Breast epithelium (tissue), 3 donors: ENCODE measurements at regions not wholly inside any gene's neighbourhood (a gene's known extent, or its start where the extent isn't known, plus 50 kb on each side); places are given as distances from the start of the nearest gene placed in this dataset.

Experiments used
- CTCF ChIP-seq, 3 donors: fragments of 450-650 bp; IDR thresholded peaks; one replicate each; pipeline ENCODE4 v1.5.1; 2016 to 2017; ENCODE audit warnings: antibody characterized with exemption in 3 of 3, mild to moderate bottlenecking in 3 of 3, moderate library complexity in 3 of 3
- POLR2A ChIP-seq: fragments of 450-650 bp; IDR thresholded peaks from one replicate; pipeline ENCODE4 v1.6.1; 2016; ENCODE audit warnings: antibody characterized with exemption, mild to moderate bottlenecking, moderate library complexity

GRCh38 chr3:27025718-27026117 is 343.5 kb downstream of the NEK10 start:
- no peak for TF ChIP-seq CTCF (IDR thresholded peaks at IDR 0.05)
- TF ChIP-seq POLR2A, result no peak
